Progenitor cell of endocrine pancreas (in vitro differentiated cells): ENCODE measurements at regions not wholly inside any gene's neighbourhood (a gene's known extent, or its start where the extent isn't known, plus 50 kb on each side); places are given as distances from the start of the nearest gene placed in this dataset.
"Not testable (repeated sequence)": the region's sequence is repeated elsewhere in the genome, so short reads cannot be mapped to it uniquely, and the experiment has no call there.

ENCODE experiments used
- DNase-seq: peaks from one replicate; pipeline ENCODE4 v3.0.0; 2021; ENCODE audit warnings: low spot score; ENCODE audit not compliant: unreplicated experiment
- H3K27ac Mint-ChIP-seq: 2 replicates; pipeline ENCODE4 v1.8.0; 2021; ENCODE audit warnings: mild to moderate bottlenecking, moderate library complexity, mixed read lengths
- H3K27me3 Mint-ChIP-seq: 2 replicates; pipeline ENCODE4 v1.8.0; 2021; ENCODE audit warnings: mixed read lengths
- H3K36me3 Mint-ChIP-seq: 2 replicates; pipeline ENCODE4 v1.8.0; 2022; ENCODE audit warnings: mixed read lengths; ENCODE audit not compliant: insufficient read depth
- H3K4me1 Mint-ChIP-seq: 2 replicates; pipeline ENCODE4 v1.8.0; 2021; ENCODE audit warnings: low read depth, mixed read lengths
- H3K4me3 Mint-ChIP-seq: 2 replicates; pipeline ENCODE4 v1.8.0; 2021; ENCODE audit warnings: low read depth, mild to moderate bottlenecking, moderate library complexity, mixed read lengths
- H3K9me3 Mint-ChIP-seq: 2 replicates; pipeline ENCODE4 v1.8.0; 2021; ENCODE audit warnings: low read depth, mixed read lengths
- CTCF ChIP-seq: fragments of 200-600 bp; sonication (generic); IDR thresholded peaks from one replicate; pipeline ENCODE4 v1.5.0; 2021; ENCODE audit warnings: antibody characterized with exemption, mild to moderate bottlenecking; ENCODE audit not compliant: unreplicated experiment

- Mint-ChIP-seq H3K4me3 (no peak overlapping the region), H3K27me3 (no peaks in the 10 kb centered on the region)
- TF ChIP-seq CTCF = no peak
Measured at GRCh38 chr7:91397612-91398011, 133.4 kb downstream of the FZD1 start.

GRCh38 chr7:91398341-91398740 is 134.1 kb downstream of the FZD1 start:
- Mint-ChIP-seq H3K27ac (peak overlapping the region; percentile 34), H3K36me3 (no peaks in the 10 kb centered on the region), H3K4me1 (peaks cover 7% of the 10 kb centered on the region), H3K4me3 (no peak overlapping the region), H3K9me3 (peaks cover 19% of the 10 kb centered on the region), H3K27me3 (no peaks in the 10 kb centered on the region)
- no peak for DNase-seq
- no peak for TF ChIP-seq CTCF

More at GRCh38 chr7:91397612-91398011, 133.4 kb downstream of the FZD1 start:
- H3K27ac Mint-ChIP-seq = no peak overlapping the region
- no peaks in the 10 kb centered on the region for H3K36me3 Mint-ChIP-seq
- peaks cover 7% of the 10 kb centered on the region for H3K4me1 Mint-ChIP-seq
- DNase-seq = no peak
- H3K9me3 Mint-ChIP-seq = peaks cover 15% of the 10 kb centered on the region

- Mint-ChIP-seq H3K36me3 (no peaks in the 10 kb centered on the region), H3K9me3 (peaks cover 15% of the 10 kb centered on the region), H3K4me1 (peaks cover 2% of the 10 kb centered on the region), H3K27me3 (no peaks in the 10 kb centered on the region), H3K4me3 (no peak overlapping the region), H3K27ac (no peak overlapping the region)
- DNase-seq = no peak
- no peak for TF ChIP-seq CTCF
Measured at GRCh38 chr7:91405092-91405788, 141.0 kb downstream of the FZD1 start.

GRCh38 chr7:91405873-91406272 is 141.6 kb downstream of the FZD1 start:
- H3K4me1 Mint-ChIP-seq, H3K36me3 Mint-ChIP-seq, DNase-seq, H3K4me3 Mint-ChIP-seq, H3K27me3 Mint-ChIP-seq, H3K27ac Mint-ChIP-seq: not testable (repeated sequence)
- peaks cover 15% of the 10 kb centered on the region for H3K9me3 Mint-ChIP-seq

GRCh38 chr7:91407942-91408341 is 143.7 kb downstream of the FZD1 start:
- peaks cover 2% of the 10 kb centered on the region for H3K27me3 Mint-ChIP-seq
- H3K9me3 Mint-ChIP-seq = peaks cover 3% of the 10 kb centered on the region
- TF ChIP-seq CTCF = no peak
- H3K4me1 Mint-ChIP-seq = peaks cover 2% of the 10 kb centered on the region
- DNase-seq = no peak
- H3K27ac Mint-ChIP-seq = no peak overlapping the region
- no peaks in the 10 kb centered on the region for H3K36me3 Mint-ChIP-seq
- no peak overlapping the region for H3K4me3 Mint-ChIP-seq
